ENCODE measurements at regions not wholly inside any gene's neighbourhood (a gene's known extent, or its start where the extent isn't known, plus 50 kb on each side); places are given as distances from the start of the nearest gene placed in this dataset.
A peak's percentile ranks its signal among the peaks of the same experiment; 100 is the strongest.

DNA sequence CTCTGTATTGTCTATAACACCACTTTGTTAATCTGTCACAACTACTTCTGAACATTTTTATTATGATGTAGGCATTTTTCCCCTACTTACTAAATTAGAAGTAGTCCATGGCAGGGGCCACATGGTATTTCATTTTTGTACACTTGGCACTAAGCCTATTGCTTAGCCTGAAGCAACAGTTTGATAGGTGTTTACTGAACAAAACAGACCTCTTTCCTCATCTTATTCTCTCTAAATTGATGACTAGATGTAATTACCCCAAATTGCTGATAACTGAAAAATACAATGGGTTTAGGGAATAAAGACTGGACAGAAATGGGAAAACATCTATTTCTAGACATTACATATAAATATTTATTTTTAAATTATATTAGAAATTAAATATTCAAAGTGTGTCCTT lies 633.8 kb downstream of the SLCO4C1 start:
- Histone ChIP-seq H3K4me2 (ENCODE audit: low read length) (no peak overlapping the region), H3K36me3 (ENCODE audit: low read depth, low read length) (no peaks in the 10 kb centered on the region), H3K79me2 (ENCODE audit: low read length) (no peaks in the 10 kb centered on the region), H3K9me3 (ENCODE audit: low read length) (no peaks in the 10 kb centered on the region), H3K4me1 (ENCODE audit: insufficient read depth, low read length) (no peaks in the 10 kb centered on the region), H3F3A (ENCODE audit: low read length, unreplicated experiment) (no peaks in the 10 kb centered on the region), H3K27ac (ENCODE audit: low read length) (no peak overlapping the region), H2AFZ (ENCODE audit: low read length) (no peak overlapping the region), H3K9ac (ENCODE audit: low read length) (no peak overlapping the region), H3K9me2 (replicated peaks; ENCODE audit: low read length) (no peaks in the 10 kb centered on the region), H4K20me1 (ENCODE audit: low read length) (no peaks in the 10 kb centered on the region), H3K27me3 (ENCODE audit: low read length) (no peaks in the 10 kb centered on the region), H3K4me3 (ENCODE audit: low read length) (no peak overlapping the region)
- BruUV-seq (replicated peaks): no TSS peak
- ChIA-PET CTCF (no interaction called here), POLR2A (ENCODE audit: unreplicated experiment) (no interaction called here)
- ATAC-seq: no peak
- intact Hi-C loops (cut with micrococcal nuclease): no loop called here
- no peak for DNase-seq
- TF ChIP-seq EZH2phosphoT487 (IDR thresholded peaks at IDR 0.05; ENCODE audit: borderline replicate concordance, low read length) (no peak), EZH2 (IDR thresholded peaks at IDR 0.05; ENCODE audit: low read length, unreplicated experiment) (no peak)
- TF ChIP-seq, protein P1, sequence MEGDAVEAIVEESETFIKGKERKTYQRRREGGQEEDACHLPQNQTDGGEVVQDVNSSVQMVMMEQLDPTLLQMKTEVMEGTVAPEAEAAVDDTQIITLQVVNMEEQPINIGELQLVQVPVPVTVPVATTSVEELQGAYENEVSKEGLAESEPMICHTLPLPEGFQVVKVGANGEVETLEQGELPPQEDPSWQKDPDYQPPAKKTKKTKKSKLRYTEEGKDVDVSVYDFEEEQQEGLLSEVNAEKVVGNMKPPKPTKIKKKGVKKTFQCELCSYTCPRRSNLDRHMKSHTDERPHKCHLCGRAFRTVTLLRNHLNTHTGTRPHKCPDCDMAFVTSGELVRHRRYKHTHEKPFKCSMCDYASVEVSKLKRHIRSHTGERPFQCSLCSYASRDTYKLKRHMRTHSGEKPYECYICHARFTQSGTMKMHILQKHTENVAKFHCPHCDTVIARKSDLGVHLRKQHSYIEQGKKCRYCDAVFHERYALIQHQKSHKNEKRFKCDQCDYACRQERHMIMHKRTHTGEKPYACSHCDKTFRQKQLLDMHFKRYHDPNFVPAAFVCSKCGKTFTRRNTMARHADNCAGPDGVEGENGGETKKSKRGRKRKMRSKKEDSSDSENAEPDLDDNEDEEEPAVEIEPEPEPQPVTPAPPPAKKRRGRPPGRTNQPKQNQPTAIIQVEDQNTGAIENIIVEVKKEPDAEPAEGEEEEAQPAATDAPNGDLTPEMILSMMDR (conservative IDR thresholded peaks at IDR 0.05; ENCODE audit: low read depth, low read length): no peak

DNA sequence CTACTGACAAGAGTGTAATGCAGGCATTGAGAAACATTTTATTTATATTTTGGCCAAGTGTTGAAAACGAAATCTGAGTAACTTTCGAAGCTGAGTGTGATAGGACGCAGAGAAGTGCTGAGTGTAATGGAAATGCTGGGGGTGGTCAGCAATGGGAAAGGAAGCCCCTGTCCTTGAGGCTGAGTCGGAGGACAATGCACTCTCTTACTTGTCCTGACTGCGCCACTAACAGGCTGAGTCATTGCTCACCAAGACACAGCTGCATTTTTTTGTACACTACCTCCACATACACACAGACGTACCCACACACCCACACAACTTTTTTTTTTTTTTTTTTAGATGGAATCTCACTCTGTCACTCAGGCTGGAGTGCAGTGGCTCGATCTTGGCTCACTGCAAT lies 637.7 kb downstream of the SLCO4C1 start:
- POLR2A ChIA-PET (ENCODE audit: unreplicated experiment): no interaction called here
- no peaks in the 10 kb centered on the region for H4K20me1 ChIP-seq (ENCODE audit: low read length)
- H3K4me1 ChIP-seq (ENCODE audit: insufficient read depth, low read length): no peaks in the 10 kb centered on the region
- H3K9ac ChIP-seq (ENCODE audit: low read length): no peak overlapping the region
- no peak overlapping the region for H3K4me2 ChIP-seq (ENCODE audit: low read length)
- no peak overlapping the region for H3K27ac ChIP-seq (ENCODE audit: low read length)
- H3K36me3 ChIP-seq (ENCODE audit: low read depth, low read length): no peaks in the 10 kb centered on the region
- no peak for DNase-seq
- intact Hi-C loops (cut with micrococcal nuclease): no loop called here
- H3F3A ChIP-seq (ENCODE audit: low read length, unreplicated experiment): no peaks in the 10 kb centered on the region
- TF ChIP-seq EZH2 (IDR thresholded peaks at IDR 0.05; ENCODE audit: low read length, unreplicated experiment) (no peak), EZH2phosphoT487 (IDR thresholded peaks at IDR 0.05; ENCODE audit: borderline replicate concordance, low read length) (no peak)
- TF ChIP-seq, protein P1 (conservative IDR thresholded peaks at IDR 0.05; ENCODE audit: low read depth, low read length): no peak
- BruUV-seq (replicated peaks): no TSS peak
- ATAC-seq: no peak
- H3K27me3 ChIP-seq (ENCODE audit: low read length): no peaks in the 10 kb centered on the region
- no peaks in the 10 kb centered on the region for H3K9me3 ChIP-seq (ENCODE audit: low read length)
- H3K4me3 ChIP-seq (ENCODE audit: low read length): no peak overlapping the region
- H2AFZ ChIP-seq (ENCODE audit: low read length): no peak overlapping the region
- no peaks in the 10 kb centered on the region for H3K79me2 ChIP-seq (ENCODE audit: low read length)
- CTCF ChIA-PET: no interaction called here
- no peaks in the 10 kb centered on the region for H3K9me2 ChIP-seq (replicated peaks; ENCODE audit: low read length)

DNA sequence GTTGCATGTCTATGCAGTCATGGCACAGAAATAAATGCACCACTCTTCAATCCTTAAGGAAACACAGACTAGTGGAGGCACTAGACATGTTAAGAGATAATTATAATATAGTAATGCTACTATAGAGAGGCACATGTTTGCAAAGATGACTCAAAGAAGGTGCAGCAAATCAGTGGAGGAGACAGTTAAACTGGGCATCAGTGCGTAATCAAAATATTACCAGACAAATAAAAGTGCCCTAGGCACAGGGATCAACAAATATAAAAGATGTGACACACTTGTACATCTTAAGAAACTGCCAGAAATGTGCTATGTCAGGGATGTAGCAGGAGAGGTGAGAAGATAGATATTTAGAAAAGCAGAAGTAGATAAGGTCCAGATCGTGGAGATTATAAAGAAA lies 642.1 kb downstream of the SLCO4C1 start:
- no TSS peak for BruUV-seq (replicated peaks)
- intact Hi-C loops (cut with micrococcal nuclease): no loop called here
- peak; percentile 3 for DNase-seq
- no peaks in the 10 kb centered on the region for H3K27me3 ChIP-seq (ENCODE audit: low read length)
- no peaks in the 10 kb centered on the region for H3K9me3 ChIP-seq (ENCODE audit: low read length)
- no peak overlapping the region for H3K27ac ChIP-seq (ENCODE audit: low read length)
- H2AFZ ChIP-seq (ENCODE audit: low read length): no peak overlapping the region
- no peak overlapping the region for H3K4me2 ChIP-seq (ENCODE audit: low read length)
- H3F3A ChIP-seq (ENCODE audit: low read length, unreplicated experiment): no peaks in the 10 kb centered on the region
- H4K20me1 ChIP-seq (ENCODE audit: low read length): no peaks in the 10 kb centered on the region
- ATAC-seq: peak; percentile 55; the same call in 1 of the 2 replicates
- TF ChIP-seq, protein P1 (conservative IDR thresholded peaks at IDR 0.05; ENCODE audit: low read depth, low read length): no peak
- TF ChIP-seq EZH2phosphoT487 (IDR thresholded peaks at IDR 0.05; ENCODE audit: borderline replicate concordance, low read length) (no peak), EZH2 (IDR thresholded peaks at IDR 0.05; ENCODE audit: low read length, unreplicated experiment) (no peak)
- no peak overlapping the region for H3K4me3 ChIP-seq (ENCODE audit: low read length)
- no peaks in the 10 kb centered on the region for H3K9me2 ChIP-seq (replicated peaks; ENCODE audit: low read length)
- H3K4me1 ChIP-seq (ENCODE audit: insufficient read depth, low read length): no peaks in the 10 kb centered on the region
- no peaks in the 10 kb centered on the region for H3K79me2 ChIP-seq (ENCODE audit: low read length)
- ChIA-PET CTCF (no interaction called here), POLR2A (ENCODE audit: unreplicated experiment) (no interaction called here)
- H3K9ac ChIP-seq (ENCODE audit: low read length): no peak overlapping the region
- no peaks in the 10 kb centered on the region for H3K36me3 ChIP-seq (ENCODE audit: low read depth, low read length)

Measured in PC-3 (cell line).